Activated T-helper 1 cell treated with Interleukin-2 at 50 U/mL for 16 hours (primary cell): ENCODE measurements at regions not wholly inside any gene's neighbourhood (a gene's known extent, or its start where the extent isn't known, plus 50 kb on each side); places are given as distances from the start of the nearest gene placed in this dataset.
"Not testable (repeated sequence)": the region's sequence is repeated elsewhere in the genome, so short reads cannot be mapped to it uniquely, and the experiment has no call there.

ENCODE experiments used
- DNase-seq: peaks from one replicate; pipeline ENCODE4 v3.0.0-alpha.2; 2020; ENCODE audit warnings: low read depth

GRCh38 chr21:25531538-25532250, 75.6 kb downstream of the MRPL39 start:
- not testable (repeated sequence) for DNase-seq

GRCh38 chr21:25528515-25528914, 78.8 kb downstream of the MRPL39 start:
- no peak for DNase-seq

GRCh38 chr21:25518491-25518911, 88.8 kb downstream of the MRPL39 start:
- DNase-seq, result no peak

GRCh38 chr21:25515484-25516405, 91.5 kb downstream of the MRPL39 start:
- DNase-seq, result no peak

- no peak for DNase-seq
These were observed 93.5 kb downstream of the MRPL39 start for GRCh38 chr21:25513810-25514209.

GRCh38 chr21:25512095-25513081, 94.9 kb downstream of the MRPL39 start:
- DNase-seq, result no peak

- DNase-seq, result no peak
These were observed 97.4 kb downstream of the MRPL39 start for GRCh38 chr21:25509862-25510261.

- DNase-seq, result no peak
These were observed 98.9 kb downstream of the MRPL39 start for GRCh38 chr21:25508364-25508763.

- DNase-seq, result no peak
These were observed 99.8 kb downstream of the MRPL39 start for GRCh38 chr21:25507522-25507921.

- no peak for DNase-seq
These were observed 100.4 kb downstream of the MRPL39 start for GRCh38 chr21:25506887-25507286.

- DNase-seq, result no peak
These were observed 101.0 kb downstream of the MRPL39 start for GRCh38 chr21:25506261-25506660.

- DNase-seq, result no peak
These were observed 103.3 kb downstream of the MRPL39 start for GRCh38 chr21:25503981-25504380.

- no peak for DNase-seq
These were observed 105.2 kb downstream of the MRPL39 start for GRCh38 chr21:25501996-25502665.

- DNase-seq, result no peak
These were observed 105.8 kb downstream of the MRPL39 start for GRCh38 chr21:25501462-25501861.

GRCh38 chr21:25500598-25500997, 106.7 kb downstream of the MRPL39 start:
- DNase-seq, result no peak

- DNase-seq, result no peak
These were observed 110.3 kb downstream of the MRPL39 start for GRCh38 chr21:25496825-25497482.

- no peak for DNase-seq
These were observed 112.5 kb downstream of the MRPL39 start for GRCh38 chr21:25494804-25495203.

GRCh38 chr21:25493722-25494121, 113.6 kb downstream of the MRPL39 start:
- no peak for DNase-seq

- DNase-seq, result no peak
These were observed 116.0 kb downstream of the MRPL39 start for GRCh38 chr21:25491267-25491666.

- no peak for DNase-seq
These were observed 116.5 kb downstream of the MRPL39 start for GRCh38 chr21:25490742-25491141.

- DNase-seq, result no peak
These were observed 117.6 kb downstream of the MRPL39 start for GRCh38 chr21:25489673-25490072.
